ENCODE measurements at regions not wholly inside any gene's neighbourhood (a gene's known extent, or its start where the extent isn't known, plus 50 kb on each side); places are given as distances from the start of the nearest gene placed in this dataset.

GRCh38 chr11:79694368-79694767, 253.5 kb upstream of the TENM4 start:
- no peak overlapping the region for H3K4me3 ChIP-seq (replicated peaks; ENCODE audit: low read depth, low read length)
- no peak for DNase-seq (ENCODE audit: extremely low read depth, low read depth)
- TF ChIP-seq CTCF (IDR thresholded peaks at IDR 0.05; ENCODE audit: low read depth, low read length, missing control alignments), result no peak

GRCh38 chr11:79691445-79691844, 250.6 kb upstream of the TENM4 start:
- TF ChIP-seq CTCF (IDR thresholded peaks at IDR 0.05; ENCODE audit: low read depth, low read length, missing control alignments), result no peak
- no peak overlapping the region for H3K4me3 ChIP-seq (replicated peaks; ENCODE audit: low read depth, low read length)
- DNase-seq (ENCODE audit: extremely low read depth, low read depth), result no peak

GRCh38 chr11:79686703-79687419, 246.0 kb upstream of the TENM4 start:
- H3K4me3 ChIP-seq (replicated peaks; ENCODE audit: low read depth, low read length), result no peak overlapping the region
- no peak for DNase-seq (ENCODE audit: extremely low read depth, low read depth)
- no peak for TF ChIP-seq CTCF (IDR thresholded peaks at IDR 0.05; ENCODE audit: low read depth, low read length, missing control alignments)

- H3K4me3 ChIP-seq (replicated peaks; ENCODE audit: low read depth, low read length), result no peak overlapping the region
- DNase-seq (ENCODE audit: extremely low read depth, low read depth), result no peak
- TF ChIP-seq CTCF (IDR thresholded peaks at IDR 0.05; ENCODE audit: low read depth, low read length, missing control alignments), result no peak
Measured at GRCh38 chr11:79683930-79684329, 243.1 kb upstream of the TENM4 start.

GRCh38 chr11:79678780-79679452, 238.1 kb upstream of the TENM4 start:
- H3K4me3 ChIP-seq (replicated peaks; ENCODE audit: low read depth, low read length), result no peak overlapping the region
- TF ChIP-seq CTCF (IDR thresholded peaks at IDR 0.05; ENCODE audit: low read depth, low read length, missing control alignments), result no peak
- no peak for DNase-seq (ENCODE audit: extremely low read depth, low read depth)

- H3K4me3 ChIP-seq (replicated peaks; ENCODE audit: low read depth, low read length), result no peak overlapping the region
- no peak for TF ChIP-seq CTCF (IDR thresholded peaks at IDR 0.05; ENCODE audit: low read depth, low read length, missing control alignments)
- DNase-seq (ENCODE audit: extremely low read depth, low read depth), result no peak
Measured at GRCh38 chr11:79676396-79676795, 235.6 kb upstream of the TENM4 start.

Data from HFF-Myc (cell line).